ENCODE measurements at regions not wholly inside any gene's neighbourhood (a gene's known extent, or its start where the extent isn't known, plus 50 kb on each side); places are given as distances from the start of the nearest gene placed in this dataset.
"Not testable (repeated sequence)": the region's sequence is repeated elsewhere in the genome, so short reads cannot be mapped to it uniquely, and the experiment has no call there.

- no CpG with 5 or more reads among the region's 4 CpGs for WGBS (ENCODE audit: insufficient coverage)
- Histone ChIP-seq H3K9me3 (ENCODE audit: control insufficient read depth, insufficient read depth, low read length) (no peaks in the 10 kb centered on the region), H3K4me3 (ENCODE audit: low read depth, low read length) (no peak overlapping the region), H3K27me3 (ENCODE audit: control insufficient read depth, insufficient read depth, low read length) (no peaks in the 10 kb centered on the region), H3K4me1 (ENCODE audit: control insufficient read depth, insufficient read depth, low read length) (no peaks in the 10 kb centered on the region), H3K36me3 (ENCODE audit: control insufficient read depth, insufficient read depth, low read length) (no peaks in the 10 kb centered on the region), H3K27ac (ENCODE audit: low read depth, low read length) (no peak overlapping the region)
- no peak for DNase-seq (ENCODE audit: low read depth in 4 of 6, low spot score in 6 of 6)
These were observed 106.0 kb downstream of the RAP2A start for GRCh38 chr13:97539651-97540610.

- no peaks in the 10 kb centered on the region for H3K36me3 ChIP-seq (ENCODE audit: control insufficient read depth, insufficient read depth, low read length)
- no peak overlapping the region for H3K27ac ChIP-seq (ENCODE audit: low read depth, low read length)
- DNase-seq (ENCODE audit: low read depth in 4 of 6, low spot score in 6 of 6): peak in 3 of 6 donors; percentile 17 to 77 (median 21)
- no peaks in the 10 kb centered on the region for H3K9me3 ChIP-seq (ENCODE audit: control insufficient read depth, insufficient read depth, low read length)
- no peak overlapping the region for H3K4me3 ChIP-seq (ENCODE audit: low read depth, low read length)
- 45% methylated on average over 3 of the region's 6 CpGs for WGBS (ENCODE audit: insufficient coverage)
- H3K27me3 ChIP-seq (ENCODE audit: control insufficient read depth, insufficient read depth, low read length): no peaks in the 10 kb centered on the region
- H3K4me1 ChIP-seq (ENCODE audit: control insufficient read depth, insufficient read depth, low read length): no peaks in the 10 kb centered on the region
These were observed 106.7 kb downstream of the RAP2A start for GRCh38 chr13:97540696-97541095.

GRCh38 chr13:97542102-97542685 is 108.2 kb downstream of the RAP2A start:
- Histone ChIP-seq H3K9me3 (ENCODE audit: control insufficient read depth, insufficient read depth, low read length) (no peaks in the 10 kb centered on the region), H3K27me3 (ENCODE audit: control insufficient read depth, insufficient read depth, low read length) (no peaks in the 10 kb centered on the region), H3K36me3 (ENCODE audit: control insufficient read depth, insufficient read depth, low read length) (no peaks in the 10 kb centered on the region), H3K27ac (ENCODE audit: low read depth, low read length) (no peak overlapping the region), H3K4me3 (ENCODE audit: low read depth, low read length) (no peak overlapping the region), H3K4me1 (ENCODE audit: control insufficient read depth, insufficient read depth, low read length) (no peaks in the 10 kb centered on the region)
- DNase-seq (ENCODE audit: low read depth in 4 of 6, low spot score in 6 of 6): no peak
- 100% methylated on average over 1 of the region's 4 CpGs for WGBS (ENCODE audit: insufficient coverage)

- WGBS (ENCODE audit: insufficient coverage): no CpG with 5 or more reads among the region's 3 CpGs
These were observed 110.2 kb downstream of the RAP2A start for GRCh38 chr13:97544031-97544765.

GRCh38 chr13:97544971-97545499 is 111.1 kb downstream of the RAP2A start:
- not testable (repeated sequence) for H3K36me3 ChIP-seq (ENCODE audit: control insufficient read depth, insufficient read depth, low read length); DNase-seq (ENCODE audit: low read depth in 4 of 6, low spot score in 6 of 6)
- WGBS (ENCODE audit: insufficient coverage): 93% methylated on average over 25 of the region's 25 CpGs

More at GRCh38 chr13:97544031-97544765, 110.2 kb downstream of the RAP2A start:
- H3K36me3 ChIP-seq (ENCODE audit: control insufficient read depth, insufficient read depth, low read length): no peaks in the 10 kb centered on the region
- H3K27ac ChIP-seq (ENCODE audit: low read depth, low read length): no peak overlapping the region
- DNase-seq (ENCODE audit: low read depth in 4 of 6, low spot score in 6 of 6): no peak
- H3K9me3 ChIP-seq (ENCODE audit: control insufficient read depth, insufficient read depth, low read length): no peaks in the 10 kb centered on the region
- no peaks in the 10 kb centered on the region for H3K4me1 ChIP-seq (ENCODE audit: control insufficient read depth, insufficient read depth, low read length)
- H3K4me3 ChIP-seq (ENCODE audit: low read depth, low read length): no peak overlapping the region
- no peaks in the 10 kb centered on the region for H3K27me3 ChIP-seq (ENCODE audit: control insufficient read depth, insufficient read depth, low read length)

GRCh38 chr13:97548138-97548537 is 114.2 kb downstream of the RAP2A start:
- Histone ChIP-seq H3K27ac (ENCODE audit: low read depth, low read length) (no peak overlapping the region), H3K9me3 (ENCODE audit: control insufficient read depth, insufficient read depth, low read length) (no peaks in the 10 kb centered on the region), H3K27me3 (ENCODE audit: control insufficient read depth, insufficient read depth, low read length) (no peaks in the 10 kb centered on the region), H3K4me3 (ENCODE audit: low read depth, low read length) (no peak overlapping the region), H3K36me3 (ENCODE audit: control insufficient read depth, insufficient read depth, low read length) (no peaks in the 10 kb centered on the region), H3K4me1 (ENCODE audit: control insufficient read depth, insufficient read depth, low read length) (no peaks in the 10 kb centered on the region)
- WGBS (ENCODE audit: insufficient coverage): no CpG with 5 or more reads among the region's 3 CpGs
- DNase-seq (ENCODE audit: low read depth in 4 of 6, low spot score in 6 of 6): peak in 1 of 6 donors; percentile 22

More at GRCh38 chr13:97544971-97545499, 111.1 kb downstream of the RAP2A start:
- H3K4me1 ChIP-seq (ENCODE audit: control insufficient read depth, insufficient read depth, low read length); H3K27me3 ChIP-seq (ENCODE audit: control insufficient read depth, insufficient read depth, low read length); H3K27ac ChIP-seq (ENCODE audit: low read depth, low read length); H3K9me3 ChIP-seq (ENCODE audit: control insufficient read depth, insufficient read depth, low read length); H3K4me3 ChIP-seq (ENCODE audit: low read depth, low read length): not testable (repeated sequence)

GRCh38 chr13:97548711-97549110 is 114.7 kb downstream of the RAP2A start:
- WGBS (ENCODE audit: insufficient coverage): 44% methylated on average over 3 of the region's 4 CpGs

GRCh38 chr13:97549201-97549600 is 115.2 kb downstream of the RAP2A start:
- Histone ChIP-seq H3K36me3 (ENCODE audit: control insufficient read depth, insufficient read depth, low read length) (no peaks in the 10 kb centered on the region), H3K9me3 (ENCODE audit: control insufficient read depth, insufficient read depth, low read length) (no peaks in the 10 kb centered on the region), H3K27me3 (ENCODE audit: control insufficient read depth, insufficient read depth, low read length) (no peaks in the 10 kb centered on the region), H3K4me1 (ENCODE audit: control insufficient read depth, insufficient read depth, low read length) (no peaks in the 10 kb centered on the region), H3K4me3 (ENCODE audit: low read depth, low read length) (no peak overlapping the region), H3K27ac (ENCODE audit: low read depth, low read length) (no peak overlapping the region)
- 43% methylated on average over 1 of the region's 1 CpG for WGBS (ENCODE audit: insufficient coverage)
- no peak for DNase-seq (ENCODE audit: low read depth in 4 of 6, low spot score in 6 of 6)

More at GRCh38 chr13:97548711-97549110, 114.7 kb downstream of the RAP2A start:
- Histone ChIP-seq H3K36me3 (ENCODE audit: control insufficient read depth, insufficient read depth, low read length) (no peaks in the 10 kb centered on the region), H3K4me1 (ENCODE audit: control insufficient read depth, insufficient read depth, low read length) (no peaks in the 10 kb centered on the region), H3K27me3 (ENCODE audit: control insufficient read depth, insufficient read depth, low read length) (no peaks in the 10 kb centered on the region), H3K27ac (ENCODE audit: low read depth, low read length) (no peak overlapping the region), H3K4me3 (ENCODE audit: low read depth, low read length) (no peak overlapping the region), H3K9me3 (ENCODE audit: control insufficient read depth, insufficient read depth, low read length) (no peaks in the 10 kb centered on the region)
- DNase-seq (ENCODE audit: low read depth in 4 of 6, low spot score in 6 of 6): no peak

- H3K4me1 ChIP-seq (ENCODE audit: control insufficient read depth, insufficient read depth, low read length): no peaks in the 10 kb centered on the region
- no peaks in the 10 kb centered on the region for H3K9me3 ChIP-seq (ENCODE audit: control insufficient read depth, insufficient read depth, low read length)
- peak in 1 of 6 donors; percentile 80 for DNase-seq (ENCODE audit: low read depth in 4 of 6, low spot score in 6 of 6)
- WGBS (ENCODE audit: insufficient coverage): no CpG with 5 or more reads among the region's 2 CpGs
- no peak overlapping the region for H3K27ac ChIP-seq (ENCODE audit: low read depth, low read length)
- H3K36me3 ChIP-seq (ENCODE audit: control insufficient read depth, insufficient read depth, low read length): no peaks in the 10 kb centered on the region
- H3K4me3 ChIP-seq (ENCODE audit: low read depth, low read length): no peak overlapping the region
- H3K27me3 ChIP-seq (ENCODE audit: control insufficient read depth, insufficient read depth, low read length): no peaks in the 10 kb centered on the region
These were observed 120.5 kb downstream of the RAP2A start for GRCh38 chr13:97554496-97554895.

Measured in spinal cord (tissue), 9 donors.